CD4-positive, alpha-beta T cell (primary cell): ENCODE measurements at regions not wholly inside any gene's neighbourhood (a gene's known extent, or its start where the extent isn't known, plus 50 kb on each side); places are given as distances from the start of the nearest gene placed in this dataset.

ENCODE experiments used
- ATAC-seq: fragments of 200-7000 bp; cut with Tn5 transposase; one replicate; pipeline ENCODE4 v1.10.0; 2022; ENCODE audit warnings: mild to moderate bottlenecking; ENCODE audit not compliant: poor library complexity
- CTCF ChIA-PET: fragments of 350-600 bp; sonication (Branson Sonifier 250); formaldehyde crosslinking; loops from one replicate; lab custom pipeline; 2021; ENCODE audit warnings: antibody characterized with exemption, inconsistent platforms; lab: Charles Lee
- POLR2A ChIA-PET: fragments of 350-600 bp; sonication (Branson Sonifier 250); formaldehyde crosslinking; loops from one replicate; lab custom pipeline; 2021; ENCODE audit warnings: antibody characterized with exemption, inconsistent platforms; lab: Charles Lee
- DNase-seq, 14 experiments: peaks; one replicate each; pipeline ENCODE4 v3.0.0-alpha.2; 2013 to 2020; ENCODE audit warnings: mixed read lengths in 2 of 14
- H3K27ac ChIP-seq, 2 donors: one replicate each; pipeline versions ENCODE4 v1.5.1 to v1.7.0; 2013; ENCODE audit warnings: low read length in 2 of 2, low read depth in 1 of 2, mild to moderate bottlenecking in 1 of 2
- H3K27me3 ChIP-seq, 2 experiments: 1 replicate in 1 of 2; 2 replicates in 1 of 2; pipeline versions ENCODE4 v1.6.1 to v1.7.0; 2013; ENCODE audit warnings: low read length in 2 of 2, control low read depth in 1 of 2, mild to moderate bottlenecking in 1 of 2, moderate library complexity in 1 of 2; ENCODE audit not compliant: insufficient read depth in 2 of 2, control insufficient read depth in 1 of 2
- H3K36me3 ChIP-seq: one replicate; pipeline ENCODE4 v1.6.1; 2013; ENCODE audit warnings: low read length, control low read depth; ENCODE audit not compliant: insufficient read depth
- H3K4me1 ChIP-seq: one replicate; pipeline ENCODE4 v1.6.1; 2013; ENCODE audit warnings: low read length, control low read depth; ENCODE audit not compliant: insufficient read depth
- H3K4me3 ChIP-seq: one replicate; pipeline ENCODE4 v1.5.1; 2013; ENCODE audit warnings: mild to moderate bottlenecking, low read length, moderate library complexity
- H3K9me3 ChIP-seq, 2 experiments: 1 replicate in 1 of 2; 2 replicates in 1 of 2; pipeline versions ENCODE4 v1.6.1 to v1.7.0; 2013; ENCODE audit warnings: low read length in 2 of 2, mild to moderate bottlenecking in 2 of 2, control low read depth in 1 of 2, moderate library complexity in 1 of 2; ENCODE audit not compliant: control insufficient read depth in 1 of 2, insufficient read depth in 1 of 2
- H3K27ac Mint-ChIP-seq: one replicate; pipeline ENCODE4 v1.8.0; 2020; ENCODE audit warnings: mixed read lengths
- H3K27me3 Mint-ChIP-seq: one replicate; pipeline ENCODE4 v1.8.0; 2021; ENCODE audit warnings: mixed read lengths
- H3K36me3 Mint-ChIP-seq: one replicate; pipeline ENCODE4 v1.8.0; 2021; ENCODE audit warnings: low read depth, mixed read lengths
- H3K4me1 Mint-ChIP-seq: one replicate; pipeline ENCODE4 v1.8.0; 2021; ENCODE audit warnings: low read depth, mixed read lengths
- H3K4me3 Mint-ChIP-seq: one replicate; pipeline ENCODE4 v1.8.0; 2020; ENCODE audit warnings: mild to moderate bottlenecking, mixed read lengths
- H3K9me3 Mint-ChIP-seq: one replicate; pipeline ENCODE4 v1.8.0; 2020; ENCODE audit warnings: mixed read lengths
- CTCF ChIP-seq: fragments of 200-600 bp; IDR thresholded peaks from one replicate; pipeline ENCODE4 v1.8.0; 2022; ENCODE audit warnings: antibody characterized with exemption, mild to moderate bottlenecking
- intact Hi-C, 2 experiments: fragments of 100-400 bp; cut with DNase I in 1 of 2; cut with micrococcal nuclease in 1 of 2; formaldehyde crosslinking; loops; one replicate each; pipeline versions ENCODE4 v1.15.1 to v1.9.0; 2023 to 2025; cut with DNase I, micrococcal nuclease

DNA sequence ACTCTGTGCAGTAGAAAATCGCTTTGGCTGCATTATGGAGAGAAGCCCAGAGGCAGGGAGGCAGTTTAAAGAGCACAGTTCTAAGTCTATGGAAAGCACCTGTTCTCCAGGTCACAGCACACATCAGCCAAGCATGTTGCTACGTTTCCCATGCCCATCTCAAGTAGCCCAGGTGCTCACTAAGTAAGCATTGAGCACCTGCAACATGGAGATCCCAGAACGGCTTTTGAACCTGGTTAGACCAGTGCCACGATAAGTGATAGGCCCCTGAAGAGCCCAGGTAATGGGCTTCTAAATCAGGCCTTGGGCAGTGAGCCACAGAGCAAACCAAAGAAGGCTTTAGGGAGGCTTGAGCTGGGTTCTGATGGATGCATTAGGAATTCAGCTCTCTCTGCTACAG lies 186.2 kb downstream of the C1orf94 start:
- no peak overlapping the region for H3K4me3 Mint-ChIP-seq
- CTCF ChIA-PET = no interaction called here

GRCh38 chr1:34363447-34363846 lies 186.7 kb downstream of the C1orf94 start:
- no peaks in the 10 kb centered on the region for H3K9me3 Mint-ChIP-seq
- no peaks in the 10 kb centered on the region for H3K4me1 Mint-ChIP-seq
- no peaks in the 10 kb centered on the region for H3K4me1 ChIP-seq
- ChIA-PET CTCF (no interaction called here), POLR2A (no interaction called here)
- no peak overlapping the region for H3K4me3 ChIP-seq
- no peaks in the 10 kb centered on the region for H3K36me3 Mint-ChIP-seq
- DNase-seq = no peak
- H3K9me3 ChIP-seq = peaks cover 0 to 3% of the 10 kb centered on the region in 2 experiments
- ATAC-seq = no peak
- no peak overlapping the region for H3K27ac ChIP-seq
- H3K27ac Mint-ChIP-seq = no peak overlapping the region
- H3K27me3 ChIP-seq = peaks cover 4 to 10% of the 10 kb centered on the region in 2 experiments
- H3K27me3 Mint-ChIP-seq = peaks cover 73% of the 10 kb centered on the region
- H3K4me3 Mint-ChIP-seq = no peak overlapping the region
- intact Hi-C loops = no loop called here
- TF ChIP-seq CTCF = no peak
- no peaks in the 10 kb centered on the region for H3K36me3 ChIP-seq

More for the DNA sequence above, 186.2 kb downstream of the C1orf94 start:
- POLR2A ChIA-PET = no interaction called here
- Histone ChIP-seq H3K4me3 (no peak overlapping the region), H3K4me1 (no peaks in the 10 kb centered on the region), H3K9me3 (peaks cover 0 to 3% of the 10 kb centered on the region in 2 experiments), H3K36me3 (no peaks in the 10 kb centered on the region), H3K27ac (no peak overlapping the region), H3K27me3 (peaks cover 4 to 14% of the 10 kb centered on the region in 2 experiments)
- intact Hi-C loops = no loop called here
- peaks cover 77% of the 10 kb centered on the region for H3K27me3 Mint-ChIP-seq
- H3K9me3 Mint-ChIP-seq = no peaks in the 10 kb centered on the region
- no peak overlapping the region for H3K27ac Mint-ChIP-seq
- ATAC-seq (no peak), DNase-seq (no peak)
- no peaks in the 10 kb centered on the region for H3K4me1 Mint-ChIP-seq
- H3K36me3 Mint-ChIP-seq = no peaks in the 10 kb centered on the region
- TF ChIP-seq CTCF = no peak

GRCh38 chr1:34363915-34364314 lies 187.2 kb downstream of the C1orf94 start:
- peaks cover 74% of the 10 kb centered on the region for H3K27me3 Mint-ChIP-seq
- H3K9me3 ChIP-seq = peaks cover 0 to 3% of the 10 kb centered on the region in 2 experiments
- DNase-seq (no peak), ATAC-seq (no peak)
- no peak overlapping the region for H3K4me3 ChIP-seq
- POLR2A ChIA-PET = no interaction called here
- peaks cover 4 to 8% of the 10 kb centered on the region in 2 experiments for H3K27me3 ChIP-seq
- no peaks in the 10 kb centered on the region for H3K4me1 Mint-ChIP-seq
- CTCF ChIA-PET = no interaction called here
- no peak for TF ChIP-seq CTCF
- H3K27ac Mint-ChIP-seq = no peak overlapping the region
- no peak overlapping the region for H3K27ac ChIP-seq
- H3K9me3 Mint-ChIP-seq = no peaks in the 10 kb centered on the region
- intact Hi-C loops = no loop called here
- no peaks in the 10 kb centered on the region for H3K36me3 Mint-ChIP-seq
- no peak overlapping the region for H3K4me3 Mint-ChIP-seq
- no peaks in the 10 kb centered on the region for H3K4me1 ChIP-seq
- no peaks in the 10 kb centered on the region for H3K36me3 ChIP-seq
